ENCODE measurements at regions not wholly inside any gene's neighbourhood (a gene's known extent, or its start where the extent isn't known, plus 50 kb on each side); places are given as distances from the start of the nearest gene placed in this dataset.

DNA sequence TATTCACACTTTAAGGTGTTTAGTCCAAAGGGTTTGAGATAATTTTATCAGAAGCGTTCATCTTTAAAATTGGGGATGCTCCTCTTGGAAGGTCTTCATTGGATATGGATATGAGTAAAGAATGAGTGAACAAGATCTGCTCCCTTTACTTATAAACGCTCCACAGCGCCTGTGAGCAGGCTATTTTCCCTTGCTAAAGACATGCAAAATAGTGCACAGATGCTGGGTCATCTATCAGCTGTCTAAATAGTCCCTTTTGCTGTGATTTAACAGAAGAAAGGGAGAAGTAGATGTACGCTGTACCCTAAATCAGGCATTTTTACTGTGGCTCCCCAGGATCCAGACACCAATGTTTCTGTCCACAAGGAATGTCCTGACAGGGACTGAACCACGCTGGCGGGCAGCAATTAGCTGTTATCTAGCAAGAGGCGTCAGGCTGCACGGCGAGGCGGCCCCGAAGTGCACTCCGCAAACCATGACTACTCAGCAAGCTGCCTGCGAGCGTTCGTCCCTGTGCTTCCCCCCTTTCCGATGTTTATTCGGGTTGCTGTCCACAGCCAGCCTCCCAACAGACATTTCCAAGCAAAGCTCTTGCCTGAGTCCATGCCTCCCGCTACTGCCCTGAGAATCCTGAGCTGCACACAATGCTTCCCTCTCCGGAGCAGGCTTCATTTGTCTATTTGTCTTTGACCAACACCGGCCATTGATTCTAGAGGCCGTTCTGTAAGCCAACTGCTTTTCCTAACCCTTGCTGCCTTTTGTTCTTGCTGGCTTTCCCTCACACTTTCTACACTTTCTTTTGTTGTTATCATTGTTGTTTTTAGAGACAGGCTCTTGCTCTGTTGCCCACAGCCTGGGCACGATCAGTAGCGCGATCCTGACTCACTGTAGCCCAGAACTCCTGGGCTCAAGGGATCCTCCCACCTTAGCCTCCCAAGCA lies 55.7 kb upstream of the CNEP1R1 start:
- Histone ChIP-seq H3K23ac (ENCODE audit: insufficient read length, low read depth, low read length) (no peak overlapping the region), H3K79me2 (ENCODE audit: insufficient read depth, low read length) (no peaks in the 10 kb centered on the region), H2BK120ac (ENCODE audit: low read depth, low read length, poor library complexity, severe bottlenecking) (no peak overlapping the region), H3K27ac (ENCODE audit: insufficient read length, low read depth, low read length) (no peak overlapping the region), H2BK20ac (ENCODE audit: low read depth, low read length, poor library complexity, severe bottlenecking) (no peak overlapping the region), H3K4me2 (ENCODE audit: insufficient read depth, insufficient read length, low read length) (no peak overlapping the region), H2BK5ac (ENCODE audit: insufficient read length, low read length) (no peak overlapping the region), H2BK12ac (ENCODE audit: insufficient read length, low read depth, low read length) (no peak overlapping the region), H4K5ac (ENCODE audit: insufficient read length, low read depth, low read length) (no peak overlapping the region), H2AK5ac (ENCODE audit: insufficient read length, low read length) (no peak overlapping the region), H4K20me1 (ENCODE audit: control insufficient read depth, insufficient read depth, insufficient read length) (no peaks in the 10 kb centered on the region), H3T11ph (ENCODE audit: low read length) (no peak overlapping the region), H3K4ac (ENCODE audit: low read depth, low read length) (no peak overlapping the region), H4K91ac (ENCODE audit: insufficient read length, low read depth, low read length) (no peak overlapping the region), H3K79me1 (ENCODE audit: insufficient read depth, low read depth, low read length, poor library complexity, severe bottlenecking) (no peaks in the 10 kb centered on the region), H4K8ac (replicated peaks; ENCODE audit: insufficient read length, low read depth, low read length) (no peak overlapping the region), H3K9me3 (ENCODE audit: control insufficient read depth, low read depth, low read length) (no peaks in the 10 kb centered on the region), H3K4me1 (ENCODE audit: insufficient read depth, low read length) (no peaks in the 10 kb centered on the region), H2BK15ac (ENCODE audit: low read depth, low read length) (no peak overlapping the region), H3K18ac (ENCODE audit: insufficient read length, low read depth, low read length) (no peak overlapping the region), H3K9ac (ENCODE audit: extremely low read depth, insufficient read length, low read length) (no peak overlapping the region), H3K27me3 (ENCODE audit: insufficient read depth, low read length) (no peaks in the 10 kb centered on the region), H3K14ac (ENCODE audit: insufficient read depth, low read length) (peak overlapping the region; percentile 23; the same call in 1 of the 2 replicates), H3K56ac (ENCODE audit: insufficient read length, low read depth, low read length) (no peak overlapping the region), H3K23me2 (ENCODE audit: insufficient read length, low read depth, low read length, poor library complexity, severe bottlenecking) (no peaks in the 10 kb centered on the region), H2AFZ (ENCODE audit: low read length) (no peak overlapping the region)
- TF ChIP-seq, protein P1, sequence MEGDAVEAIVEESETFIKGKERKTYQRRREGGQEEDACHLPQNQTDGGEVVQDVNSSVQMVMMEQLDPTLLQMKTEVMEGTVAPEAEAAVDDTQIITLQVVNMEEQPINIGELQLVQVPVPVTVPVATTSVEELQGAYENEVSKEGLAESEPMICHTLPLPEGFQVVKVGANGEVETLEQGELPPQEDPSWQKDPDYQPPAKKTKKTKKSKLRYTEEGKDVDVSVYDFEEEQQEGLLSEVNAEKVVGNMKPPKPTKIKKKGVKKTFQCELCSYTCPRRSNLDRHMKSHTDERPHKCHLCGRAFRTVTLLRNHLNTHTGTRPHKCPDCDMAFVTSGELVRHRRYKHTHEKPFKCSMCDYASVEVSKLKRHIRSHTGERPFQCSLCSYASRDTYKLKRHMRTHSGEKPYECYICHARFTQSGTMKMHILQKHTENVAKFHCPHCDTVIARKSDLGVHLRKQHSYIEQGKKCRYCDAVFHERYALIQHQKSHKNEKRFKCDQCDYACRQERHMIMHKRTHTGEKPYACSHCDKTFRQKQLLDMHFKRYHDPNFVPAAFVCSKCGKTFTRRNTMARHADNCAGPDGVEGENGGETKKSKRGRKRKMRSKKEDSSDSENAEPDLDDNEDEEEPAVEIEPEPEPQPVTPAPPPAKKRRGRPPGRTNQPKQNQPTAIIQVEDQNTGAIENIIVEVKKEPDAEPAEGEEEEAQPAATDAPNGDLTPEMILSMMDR (conservative IDR thresholded peaks at IDR 0.05) = no peak
- H3K4me1 Mint-ChIP-seq = peaks cover 8 to 18% of the 10 kb centered on the region in 2 experiments
- no peaks in the 10 kb centered on the region; a peak in 1 of 5 replicates for H3K9me3 Mint-ChIP-seq
- H3K27ac Mint-ChIP-seq = peak overlapping the region in 1 of 3 experiments; percentile 16; a peak in 1 of 7 replicates
- H3K4me3 Mint-ChIP-seq = no peak overlapping the region
- H3K36me3 Mint-ChIP-seq (ENCODE audit: insufficient read depth in 1 of 3, low read depth in 3 of 3) = no peaks in the 10 kb centered on the region
- WGBS (ENCODE audit: extremely low coverage, insufficient read length, low lambda C conversion rate) = no CpG with 5 or more reads among the region's 24 CpGs
- H3K27me3 Mint-ChIP-seq (ENCODE audit: low read depth) = peaks cover 2% of the 10 kb centered on the region
- no peak for DNase-seq

All from H9 (cell line).